NCI-H1092 (cell line): ENCODE measurements at regions not wholly inside any gene's neighbourhood (a gene's known extent, or its start where the extent isn't known, plus 50 kb on each side); places are given as distances from the start of the nearest gene placed in this dataset.
A peak's percentile ranks its signal among the peaks of the same experiment; 100 is the strongest.
"Not testable (repeated sequence)": the region's sequence is repeated elsewhere in the genome, so short reads cannot be mapped to it uniquely, and the experiment has no call there.

Experiments used
- DNase-seq: peaks from one replicate; lab custom pipeline; 2025; lab: John Stamatoyannopoulos, UW

DNA sequence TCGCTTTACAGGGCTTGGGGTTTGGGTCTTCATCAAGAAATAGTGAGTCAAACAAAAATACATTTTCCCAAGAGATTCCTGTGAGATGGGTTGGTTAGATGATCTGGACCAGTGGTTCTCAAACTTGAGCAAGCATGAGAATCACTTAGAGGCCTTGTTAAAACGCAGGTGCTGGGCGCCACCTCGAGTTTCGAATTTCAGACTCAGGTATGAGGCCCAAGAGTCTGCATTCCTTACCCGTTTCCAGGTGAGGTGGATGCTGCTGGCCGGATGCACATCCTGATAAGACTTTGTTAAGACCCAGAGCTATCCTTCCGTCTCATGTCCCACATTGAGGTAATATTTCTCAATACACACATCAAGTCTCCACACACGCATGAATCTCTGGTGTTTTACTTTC, 707.8 kb upstream of the SALL3 start:
- no peak for DNase-seq

DNA sequence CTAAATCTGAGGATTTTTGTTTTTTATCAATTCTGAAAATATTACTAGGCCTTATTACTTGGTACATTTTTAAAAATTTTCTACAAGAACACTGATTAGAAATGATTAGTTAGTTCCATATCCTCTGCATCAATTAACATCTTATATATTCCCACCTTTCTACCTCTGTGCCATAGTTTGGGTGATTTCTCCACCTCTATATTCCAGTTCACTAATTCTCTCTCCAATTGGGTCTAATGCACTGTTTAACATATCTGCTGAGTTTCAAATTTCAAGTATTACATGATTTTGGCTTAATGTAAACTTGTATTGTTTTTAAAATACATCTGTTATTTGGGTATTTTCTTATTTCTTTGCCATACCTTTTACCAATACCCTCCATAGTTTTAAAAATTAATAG, 705.7 kb upstream of the SALL3 start:
- DNase-seq: no peak

DNA sequence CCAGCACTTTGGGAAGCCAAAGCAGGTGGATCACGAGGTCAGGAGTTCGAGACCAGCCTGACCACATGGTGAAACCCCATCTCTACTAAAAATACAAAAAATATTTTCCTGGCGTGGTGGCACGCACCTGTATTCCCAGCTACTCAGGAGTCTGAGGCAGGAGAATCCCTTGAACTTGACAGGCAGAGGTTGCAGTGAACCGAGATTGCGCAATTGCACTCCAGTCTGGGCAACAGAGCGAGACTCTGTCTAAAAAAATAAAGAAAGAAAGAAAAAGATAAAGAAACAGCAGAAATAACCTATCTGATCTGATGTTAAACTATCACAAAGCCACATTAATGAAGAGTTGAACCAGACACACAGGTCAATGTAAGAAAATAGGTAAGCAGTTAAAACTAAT, 696.2 kb upstream of the SALL3 start:
- not testable (repeated sequence) for DNase-seq

DNA sequence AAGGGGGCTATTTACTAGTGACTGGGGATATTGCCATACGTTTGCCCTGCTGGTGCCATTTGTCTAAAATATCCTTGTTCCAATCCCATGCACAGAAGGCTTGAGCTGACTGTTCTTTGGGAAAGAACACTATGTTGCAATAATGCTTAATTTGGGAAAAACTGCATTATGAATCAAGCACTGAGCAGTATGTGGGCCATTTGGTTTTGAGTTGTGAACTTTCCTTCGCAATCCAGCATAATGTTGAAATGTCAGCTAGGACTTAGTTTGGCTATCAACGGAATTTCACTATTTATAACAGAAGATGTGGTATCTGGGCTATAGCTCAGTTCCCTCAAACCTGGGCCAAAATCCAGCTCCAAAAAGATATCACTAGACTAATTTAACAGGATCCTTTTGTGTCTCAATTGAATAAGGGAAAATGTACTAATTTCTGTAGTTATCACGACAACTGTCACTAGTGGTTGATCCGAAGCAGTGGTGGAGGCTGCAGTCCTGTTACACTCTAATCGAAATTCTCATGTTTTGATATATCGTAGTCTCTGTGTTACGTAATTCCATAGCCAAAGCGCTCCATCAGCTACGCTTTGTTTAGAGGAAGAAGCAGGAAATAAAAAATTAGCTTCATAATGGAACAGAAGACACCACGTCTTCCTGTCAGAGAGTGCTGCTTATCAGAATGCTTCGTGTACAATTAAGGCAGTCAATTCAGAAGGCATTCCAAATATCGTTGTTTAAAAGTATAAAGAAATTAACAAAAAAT, 686.8 kb upstream of the SALL3 start:
- DNase-seq: no peak

DNA sequence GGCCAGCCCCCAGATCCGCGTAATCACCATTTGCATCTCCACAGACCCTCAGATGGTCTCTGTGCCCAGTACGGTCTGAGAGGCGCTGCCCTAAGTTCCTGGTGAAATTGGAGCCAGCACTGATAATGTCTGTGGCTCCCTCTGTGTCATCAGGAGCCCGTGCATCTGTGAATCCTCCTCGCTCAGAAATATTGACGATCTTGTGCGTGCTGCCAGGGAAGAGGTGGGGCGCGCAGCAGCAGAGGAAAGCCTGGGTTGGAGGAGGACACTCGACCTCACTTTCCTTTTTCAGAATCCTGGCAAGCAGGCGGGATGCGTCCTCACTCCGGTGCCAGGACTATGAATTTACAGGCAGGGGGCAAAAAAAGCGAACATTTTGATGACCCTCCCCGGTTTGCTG, 686.1 kb upstream of the SALL3 start:
- DNase-seq: peak; percentile 31

DNA sequence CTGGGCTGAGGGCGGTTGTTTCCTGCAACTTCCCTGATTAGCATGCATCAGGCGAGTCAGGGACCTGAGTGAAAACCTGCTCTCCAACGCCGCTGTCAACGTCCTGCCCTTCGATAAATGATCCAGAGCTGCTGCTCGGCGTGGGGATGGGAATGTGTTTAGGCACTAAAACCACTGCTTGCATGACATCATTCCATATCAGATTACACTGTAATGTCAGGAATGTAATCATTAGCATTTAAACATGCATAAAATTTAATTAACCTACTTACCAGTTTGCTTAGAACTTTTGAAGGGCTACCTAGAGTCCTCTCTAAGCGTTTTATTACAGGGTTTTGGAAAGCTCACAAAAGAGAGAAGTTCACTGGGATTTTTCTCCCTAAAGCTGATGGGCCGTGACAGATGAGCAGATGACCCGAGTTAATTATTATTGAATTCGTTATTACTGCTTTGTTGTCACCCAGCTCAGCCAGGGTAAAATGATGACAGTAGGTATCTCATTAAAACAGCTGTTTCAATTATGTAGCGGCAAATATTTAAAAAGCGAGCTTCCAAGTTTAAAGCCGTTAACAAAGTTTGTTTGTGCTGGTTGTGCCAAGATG, 685.6 kb upstream of the SALL3 start:
- peak; percentile 31 for DNase-seq

DNA sequence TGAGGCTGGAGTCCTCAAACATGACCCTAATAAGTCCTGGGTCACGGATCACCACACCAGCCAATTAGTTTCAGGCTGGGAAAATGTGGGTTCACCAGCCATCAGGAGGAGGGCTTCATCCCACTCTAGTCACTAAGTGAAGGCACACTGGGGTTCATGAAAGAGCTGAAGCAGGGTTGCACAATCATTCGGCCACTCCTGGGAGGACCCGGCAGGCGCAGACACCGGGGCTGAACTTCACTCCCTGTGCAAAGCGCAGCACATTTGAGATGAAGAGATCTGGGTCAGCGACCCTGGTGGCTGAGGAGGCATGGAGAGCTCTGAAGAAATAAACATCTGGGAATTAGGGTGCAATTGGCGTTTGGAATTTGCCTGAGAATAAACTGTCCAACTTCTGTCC, 684.4 kb upstream of the SALL3 start:
- DNase-seq: no peak

DNA sequence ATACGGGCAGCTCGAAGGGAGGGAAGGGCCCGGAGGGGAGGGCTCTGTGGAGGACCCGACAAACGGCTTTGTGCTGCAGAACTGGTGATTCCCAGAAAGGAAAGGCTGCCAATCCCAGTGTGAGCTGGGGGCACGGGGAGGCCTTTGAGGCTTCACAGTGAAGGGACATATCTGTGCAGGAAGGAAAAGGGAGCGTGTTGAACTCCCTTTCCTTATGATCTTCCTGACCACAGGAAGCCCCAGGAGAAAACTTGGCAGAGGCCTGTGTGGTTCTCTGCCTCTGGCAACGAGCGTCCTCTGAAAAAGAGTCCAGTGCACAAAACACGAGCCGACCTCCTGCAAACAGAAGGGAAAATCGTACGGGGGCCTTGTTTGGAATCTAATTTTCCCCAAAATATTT, 683.5 kb upstream of the SALL3 start:
- DNase-seq: no peak

DNA sequence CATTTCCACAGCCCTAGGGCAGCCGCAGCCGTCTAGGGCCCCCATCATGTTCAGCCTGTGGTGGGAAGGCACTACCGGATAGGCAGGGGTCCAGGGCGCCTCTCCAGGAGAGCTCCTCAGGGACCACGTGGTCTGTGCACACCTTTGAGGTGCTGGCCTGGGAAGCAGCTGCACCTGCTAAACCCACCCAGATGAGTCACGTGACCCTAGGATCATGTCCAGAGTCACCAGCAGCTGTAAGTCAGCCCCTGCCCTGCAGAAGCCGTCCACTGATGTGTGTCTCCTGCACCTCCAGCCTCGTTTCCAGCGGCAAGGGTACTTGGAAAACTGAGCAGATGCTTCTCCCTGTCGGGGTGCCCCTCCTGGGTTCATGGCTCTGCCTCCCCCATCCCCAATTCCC, 682.6 kb upstream of the SALL3 start:
- no peak for DNase-seq

DNA sequence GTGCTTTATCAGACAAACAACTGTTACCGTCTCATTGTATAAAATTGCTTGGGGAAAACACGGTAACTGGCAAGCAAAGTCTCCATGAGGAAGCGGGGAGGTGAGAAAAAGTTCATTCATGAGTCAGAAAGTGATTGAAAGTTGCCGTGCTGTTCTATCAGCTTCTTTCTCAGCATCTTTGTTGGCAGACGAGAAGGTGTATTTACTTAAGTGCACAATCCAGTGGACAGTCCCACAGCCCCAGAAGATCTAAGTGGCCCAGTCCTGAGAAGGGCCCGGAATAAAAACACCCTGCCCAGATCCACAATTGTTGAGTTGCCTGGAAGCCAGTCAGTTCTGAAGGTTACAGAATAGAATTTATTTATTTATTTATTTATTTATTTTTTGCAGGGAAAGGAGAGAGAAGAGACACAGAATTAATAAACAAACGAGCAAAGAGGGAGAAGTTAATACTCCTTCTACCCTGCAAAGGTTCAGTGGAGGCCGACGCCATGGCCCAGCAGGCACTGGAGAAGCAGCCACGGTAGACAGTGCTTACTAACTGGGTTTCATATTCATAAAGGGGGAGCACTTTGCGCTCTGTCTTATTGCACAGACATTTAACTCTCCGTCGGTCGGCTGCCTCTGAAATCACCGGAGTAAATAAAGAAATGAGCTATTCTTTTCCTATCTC, 676.0 kb upstream of the SALL3 start:
- DNase-seq: no peak

DNA sequence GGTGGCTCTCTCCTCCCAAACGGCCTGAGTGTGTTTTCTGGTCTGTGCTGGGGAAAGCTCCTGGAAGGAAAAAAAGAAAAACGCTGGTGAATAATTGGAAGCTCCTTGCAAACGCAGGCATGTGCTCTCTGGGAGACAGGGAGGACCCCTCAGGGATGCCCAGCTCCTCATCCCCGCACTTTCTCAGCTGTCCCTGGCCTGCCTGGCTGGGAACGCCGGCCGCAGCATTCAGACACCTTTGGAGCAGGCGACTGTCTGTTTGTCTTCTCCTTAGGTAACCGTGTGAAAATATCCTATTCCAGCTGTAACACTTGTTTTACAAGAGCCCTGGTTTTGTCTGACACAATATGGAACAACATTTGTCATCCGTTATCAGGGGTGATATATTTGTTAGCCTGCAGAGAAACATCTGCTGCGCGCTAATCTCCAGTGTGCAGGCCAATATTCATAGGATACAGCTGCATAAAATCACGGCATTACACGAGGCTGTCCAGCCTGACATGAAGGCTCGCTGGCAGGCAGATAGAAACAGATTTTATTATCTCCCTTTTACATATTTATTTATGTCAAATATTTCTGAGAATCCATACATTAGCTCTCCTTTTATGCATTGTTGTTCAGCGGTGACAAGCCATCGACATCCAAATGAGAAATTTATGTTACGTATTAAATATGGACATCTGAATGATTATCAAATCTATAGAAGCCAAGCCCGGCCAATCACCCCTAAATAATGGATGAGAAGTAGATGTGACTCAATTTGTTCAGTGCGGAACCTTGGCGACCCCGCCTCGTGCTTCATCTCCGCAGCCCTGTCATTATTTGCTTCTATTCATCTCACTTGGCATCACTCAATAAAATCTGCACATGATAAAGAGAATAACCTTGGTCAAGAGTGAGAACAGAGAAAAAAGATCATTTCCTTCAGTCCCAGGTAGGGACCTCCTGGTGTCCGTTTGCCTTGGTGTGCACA, 675.1 kb upstream of the SALL3 start:
- peak; percentile 29 for DNase-seq

DNA sequence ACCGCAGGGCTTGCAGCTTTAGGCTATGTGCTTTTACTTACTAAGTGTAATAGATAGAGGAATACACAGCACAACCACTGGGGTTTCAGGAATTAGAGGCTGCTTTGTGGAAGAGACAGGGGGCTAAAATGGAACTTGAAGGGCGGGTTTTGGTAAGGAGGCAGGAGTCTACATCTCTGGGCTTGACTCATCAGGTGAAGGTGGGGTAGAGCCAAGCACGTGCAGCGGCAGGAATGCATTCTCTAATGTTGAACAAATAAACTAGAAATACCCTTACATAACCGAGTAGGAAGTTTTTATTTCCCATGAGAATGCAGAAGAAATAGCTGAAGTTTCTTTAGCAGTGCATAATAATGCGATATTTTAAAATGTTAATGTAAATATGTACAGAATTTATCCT, 673.8 kb upstream of the SALL3 start:
- DNase-seq: no peak

DNA sequence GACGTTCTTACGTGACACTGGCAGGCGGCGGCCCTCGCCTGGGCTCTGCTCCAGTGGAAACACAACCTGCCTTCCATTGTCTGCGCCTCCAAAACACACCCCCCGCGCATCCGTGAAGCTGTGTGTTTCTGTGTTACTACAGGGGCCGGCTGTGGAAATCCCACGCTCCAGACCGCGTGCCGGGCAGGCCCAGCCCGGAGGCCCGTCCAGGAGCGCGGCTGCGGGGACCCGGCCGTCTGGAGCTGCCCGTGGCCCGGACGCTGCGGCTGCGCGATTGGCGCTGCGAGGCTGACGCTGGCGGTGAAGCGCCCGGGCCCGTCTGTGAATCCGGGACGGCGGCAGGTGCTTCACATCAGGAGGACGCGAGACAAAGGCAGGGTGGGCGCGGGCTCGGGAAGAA, 670.3 kb upstream of the SALL3 start:
- DNase-seq: no peak

DNA sequence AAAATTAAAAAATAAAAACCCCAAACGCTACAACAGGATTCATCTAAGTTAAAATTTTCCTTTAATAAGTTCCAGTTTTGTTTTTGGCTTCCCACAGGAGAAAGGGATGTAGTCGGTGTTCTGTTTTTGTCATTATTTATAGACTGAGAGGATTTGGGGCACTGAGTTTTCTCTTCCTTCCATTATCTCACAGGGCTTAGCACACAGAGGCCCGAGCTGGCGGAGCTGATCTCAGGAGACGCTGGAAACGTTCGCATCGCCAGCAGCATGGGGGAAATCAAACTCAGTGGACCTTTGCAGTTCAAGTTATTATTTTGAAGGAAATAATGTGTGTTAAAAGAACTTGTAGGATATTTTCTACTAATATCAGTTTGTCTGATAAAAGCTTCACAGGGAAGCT, 669.7 kb upstream of the SALL3 start:
- DNase-seq: no peak

DNA sequence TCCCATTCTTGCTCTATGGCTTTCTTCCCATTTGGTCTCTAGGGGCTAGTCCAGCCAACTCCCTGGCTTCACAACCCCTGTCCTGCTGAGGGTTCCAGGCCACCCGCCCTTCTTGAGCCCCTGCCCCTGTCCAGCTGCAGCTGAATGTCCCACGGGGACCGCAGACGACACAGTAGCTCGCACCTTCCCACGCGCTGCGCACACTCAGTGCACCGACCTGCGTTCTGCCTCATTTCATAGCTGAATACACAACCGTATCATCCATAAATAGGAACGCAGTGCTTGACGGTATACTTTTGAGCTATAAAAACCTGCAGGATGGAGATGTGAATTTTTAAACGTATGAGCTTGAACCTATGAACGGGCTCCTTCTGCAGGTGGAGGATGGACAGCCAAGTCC, 660.4 kb upstream of the SALL3 start:
- no peak for DNase-seq

DNA sequence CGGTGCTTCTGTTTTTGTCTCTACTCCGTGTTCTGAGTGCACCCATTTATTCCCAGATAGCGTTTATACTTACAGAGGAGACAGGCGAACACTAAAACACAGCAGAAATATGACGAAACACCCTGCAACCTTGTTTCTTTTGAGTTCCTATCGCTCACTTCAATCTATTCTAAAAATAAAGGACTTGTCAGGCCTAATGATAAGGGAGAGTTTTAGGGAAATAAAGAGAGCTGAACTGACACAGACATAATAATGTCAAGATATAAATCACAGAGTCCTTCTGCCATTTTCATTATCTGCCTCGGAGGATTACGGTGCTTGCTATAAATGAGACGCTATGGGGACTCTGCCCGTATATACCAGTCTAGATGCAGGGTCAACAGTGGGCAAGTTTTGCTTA, 659.7 kb upstream of the SALL3 start:
- no peak for DNase-seq

DNA sequence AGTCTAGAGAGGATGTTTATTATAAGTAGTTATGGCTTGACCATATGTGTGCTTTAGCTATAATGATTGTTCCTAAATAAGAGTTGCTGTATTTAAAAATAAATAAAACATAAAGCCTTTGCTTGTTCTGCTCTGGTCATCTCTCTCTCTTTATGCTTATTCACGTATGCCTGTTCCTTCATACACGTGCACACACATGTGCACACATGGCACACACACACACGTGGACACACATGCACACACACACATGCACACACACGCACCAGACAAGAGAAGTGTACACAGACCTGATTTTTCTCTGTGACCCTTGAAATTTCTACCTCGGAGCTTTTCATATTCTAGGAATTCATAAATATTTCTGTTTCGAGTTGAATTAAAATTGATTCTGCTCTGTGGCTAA, 658.2 kb upstream of the SALL3 start:
- DNase-seq: no peak

DNA sequence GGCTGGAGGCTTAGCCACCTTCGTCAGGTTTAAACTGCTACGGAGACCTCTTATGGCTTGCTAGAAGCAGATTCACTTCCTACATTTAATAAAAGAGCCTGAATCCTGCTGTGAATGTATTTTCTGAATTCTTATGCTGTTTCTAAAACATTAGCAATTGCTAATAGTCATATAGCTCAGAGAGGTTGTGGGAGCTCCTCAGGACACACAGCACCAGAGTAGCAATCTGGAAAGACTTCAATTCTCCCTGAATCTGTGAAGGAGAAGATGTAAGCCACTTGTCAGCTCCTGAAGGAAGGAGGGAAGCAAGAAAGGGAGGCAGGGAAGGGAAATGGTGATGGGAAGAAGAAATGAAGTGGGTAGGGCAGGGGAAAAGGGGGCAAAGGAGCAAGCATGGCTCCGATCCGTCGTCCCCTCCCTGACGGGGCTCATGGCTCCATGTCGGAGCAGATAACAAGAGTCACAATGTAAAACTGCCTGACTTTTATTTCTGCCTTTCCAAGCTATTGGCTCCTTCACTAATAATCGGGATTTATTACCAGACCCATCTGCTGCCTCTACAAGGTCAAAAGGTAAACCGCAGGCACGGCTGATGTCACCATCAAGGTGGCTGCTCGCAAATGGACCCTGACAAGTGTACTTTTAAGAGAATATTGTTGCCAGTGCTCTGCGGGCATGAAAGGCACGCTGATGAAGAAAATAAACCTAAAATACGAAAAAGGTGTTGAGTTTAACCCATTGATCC, 656.0 kb upstream of the SALL3 start:
- DNase-seq: no peak

DNA sequence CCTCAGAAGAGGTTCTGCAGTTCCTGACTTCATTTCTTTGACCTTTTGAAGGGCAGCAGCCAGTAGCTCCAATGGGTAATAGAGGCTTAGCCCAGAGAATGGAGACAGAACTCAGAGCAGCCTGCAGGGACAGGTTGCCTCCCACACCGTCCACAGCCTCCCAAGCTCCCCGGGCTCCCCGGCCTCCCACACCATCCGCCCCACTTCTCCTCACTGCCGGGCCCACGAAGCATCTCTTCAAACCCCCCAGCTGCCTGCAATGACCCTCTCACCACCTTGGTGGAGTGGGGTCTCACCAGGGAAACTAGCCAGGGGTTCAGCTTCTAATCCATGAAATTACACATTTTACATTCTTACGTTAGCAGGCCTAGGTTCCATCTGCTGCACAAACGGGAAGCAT, 652.0 kb upstream of the SALL3 start:
- no peak for DNase-seq

DNA sequence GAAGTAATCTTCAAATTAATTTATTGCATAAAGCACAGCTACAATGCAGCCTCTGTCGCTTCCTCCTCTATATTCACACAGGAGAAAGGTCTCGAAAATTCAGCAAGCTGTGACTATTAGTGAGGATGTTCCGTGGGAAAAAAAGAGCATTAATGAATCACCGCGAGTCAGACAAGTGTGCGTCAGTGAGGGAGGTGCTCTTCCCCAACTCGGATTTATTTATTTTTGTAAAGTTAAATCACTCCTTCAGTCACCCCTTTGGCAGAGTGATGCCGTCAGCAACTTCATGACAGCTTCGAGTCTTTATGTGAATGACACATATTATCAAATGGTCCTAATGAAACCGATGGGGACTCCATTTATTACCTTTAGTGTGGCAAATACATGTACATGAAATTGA, 648.9 kb upstream of the SALL3 start:
- no peak for DNase-seq

DNA sequence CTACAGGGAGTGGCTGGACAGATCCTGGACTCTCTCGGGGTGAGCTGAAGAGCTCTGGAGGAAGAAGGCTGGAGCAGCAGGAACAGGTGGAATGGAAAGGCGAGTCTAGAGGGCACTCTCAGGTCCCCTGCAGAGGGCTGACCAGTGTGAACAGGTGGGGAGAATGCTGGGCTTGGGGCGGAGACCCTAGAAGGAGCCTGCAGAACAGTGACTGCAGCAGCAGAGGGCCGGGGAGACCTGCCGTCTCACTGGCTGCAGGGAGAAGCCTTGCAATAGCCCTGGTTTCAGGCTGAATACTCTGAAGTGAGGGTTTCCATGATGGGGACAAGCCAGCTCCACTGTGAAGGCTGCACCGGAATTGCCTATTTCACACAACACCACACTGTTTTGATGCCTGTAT, 626.7 kb upstream of the SALL3 start:
- DNase-seq: no peak

DNA sequence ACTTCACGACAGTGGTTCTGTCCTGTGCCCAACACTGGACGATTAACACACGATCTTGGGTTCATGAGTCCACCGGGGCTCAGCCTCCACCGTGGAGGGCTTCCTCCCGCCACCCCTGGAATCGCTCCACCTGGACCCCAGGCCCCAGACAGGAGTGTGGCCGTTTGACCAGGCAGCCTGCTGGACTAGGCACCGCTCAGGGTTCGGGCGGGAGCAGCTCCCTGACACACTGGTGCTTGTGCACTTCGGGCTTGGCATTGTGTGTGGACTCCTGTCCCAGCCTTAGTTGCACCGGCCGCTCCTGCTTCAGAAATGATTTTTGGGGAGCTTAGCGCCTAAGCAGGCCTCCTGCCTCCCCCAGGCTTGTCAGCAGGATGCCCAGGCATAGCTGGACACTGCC, 617.4 kb upstream of the SALL3 start:
- no peak for DNase-seq
